LNCAP (cell line): ENCODE measurements at regions not wholly inside any gene's neighbourhood (a gene's known extent, or its start where the extent isn't known, plus 50 kb on each side); places are given as distances from the start of the nearest gene placed in this dataset.

Experiments used
- TF ChIP-seq, protein P1 (sequence below): fragments of 450-650 bp; IDR thresholded peaks from 2 replicates; pipeline ENCODE4 v1.5.1; 2017; ENCODE audit warnings: mild to moderate bottlenecking

DNA sequence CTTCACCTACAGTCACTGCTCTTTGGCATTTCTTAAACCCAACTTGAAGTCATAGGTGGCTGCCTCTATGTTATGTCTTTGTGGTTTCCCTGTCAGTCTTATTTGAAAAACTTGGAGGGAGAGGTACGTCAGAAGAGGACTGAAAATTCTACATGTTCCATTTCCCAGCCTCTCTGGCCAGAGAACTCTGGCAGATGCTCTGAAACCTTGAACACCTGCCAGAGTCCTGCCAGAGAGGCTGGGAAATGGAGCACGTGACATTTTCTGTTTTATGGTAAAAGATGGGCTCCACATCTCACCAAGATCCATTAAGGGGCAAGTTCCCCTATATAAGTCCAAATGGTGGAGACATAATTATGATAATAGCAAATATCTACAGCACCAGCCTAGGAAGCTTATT is 99.5 kb downstream of the MAFB start:
- TF ChIP-seq, protein P1, sequence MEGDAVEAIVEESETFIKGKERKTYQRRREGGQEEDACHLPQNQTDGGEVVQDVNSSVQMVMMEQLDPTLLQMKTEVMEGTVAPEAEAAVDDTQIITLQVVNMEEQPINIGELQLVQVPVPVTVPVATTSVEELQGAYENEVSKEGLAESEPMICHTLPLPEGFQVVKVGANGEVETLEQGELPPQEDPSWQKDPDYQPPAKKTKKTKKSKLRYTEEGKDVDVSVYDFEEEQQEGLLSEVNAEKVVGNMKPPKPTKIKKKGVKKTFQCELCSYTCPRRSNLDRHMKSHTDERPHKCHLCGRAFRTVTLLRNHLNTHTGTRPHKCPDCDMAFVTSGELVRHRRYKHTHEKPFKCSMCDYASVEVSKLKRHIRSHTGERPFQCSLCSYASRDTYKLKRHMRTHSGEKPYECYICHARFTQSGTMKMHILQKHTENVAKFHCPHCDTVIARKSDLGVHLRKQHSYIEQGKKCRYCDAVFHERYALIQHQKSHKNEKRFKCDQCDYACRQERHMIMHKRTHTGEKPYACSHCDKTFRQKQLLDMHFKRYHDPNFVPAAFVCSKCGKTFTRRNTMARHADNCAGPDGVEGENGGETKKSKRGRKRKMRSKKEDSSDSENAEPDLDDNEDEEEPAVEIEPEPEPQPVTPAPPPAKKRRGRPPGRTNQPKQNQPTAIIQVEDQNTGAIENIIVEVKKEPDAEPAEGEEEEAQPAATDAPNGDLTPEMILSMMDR, result no peak

- TF ChIP-seq, protein P1, result no peak
These were observed 100.1 kb downstream of the MAFB start for GRCh38 chr20:40588891-40589290.

DNA sequence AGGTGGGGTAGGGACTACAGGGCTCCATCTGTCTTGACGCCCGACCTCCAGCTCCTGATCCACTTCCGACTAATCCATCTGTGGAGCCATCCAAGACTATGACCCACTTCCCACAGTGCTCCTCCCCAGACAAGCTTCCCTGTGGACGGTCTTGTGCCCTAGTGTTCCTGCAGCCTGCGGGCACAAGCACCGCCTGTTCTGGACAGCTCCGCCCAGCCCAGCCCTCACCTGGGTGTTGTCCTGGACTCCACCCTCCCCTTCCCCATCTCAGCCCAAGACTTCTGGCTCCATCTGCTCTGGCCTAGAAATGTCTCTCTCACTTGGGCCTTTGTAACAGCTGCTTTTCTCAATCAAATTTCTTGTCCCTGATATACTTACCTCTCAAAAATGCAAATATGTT is 102.0 kb downstream of the MAFB start:
- TF ChIP-seq, protein P1, result no peak

- TF ChIP-seq, protein P1, result no peak
These were observed 104.8 kb downstream of the MAFB start for GRCh38 chr20:40584130-40584809.

GRCh38 chr20:40583636-40584035 is 105.4 kb downstream of the MAFB start:
- TF ChIP-seq, protein P1, result no peak

DNA sequence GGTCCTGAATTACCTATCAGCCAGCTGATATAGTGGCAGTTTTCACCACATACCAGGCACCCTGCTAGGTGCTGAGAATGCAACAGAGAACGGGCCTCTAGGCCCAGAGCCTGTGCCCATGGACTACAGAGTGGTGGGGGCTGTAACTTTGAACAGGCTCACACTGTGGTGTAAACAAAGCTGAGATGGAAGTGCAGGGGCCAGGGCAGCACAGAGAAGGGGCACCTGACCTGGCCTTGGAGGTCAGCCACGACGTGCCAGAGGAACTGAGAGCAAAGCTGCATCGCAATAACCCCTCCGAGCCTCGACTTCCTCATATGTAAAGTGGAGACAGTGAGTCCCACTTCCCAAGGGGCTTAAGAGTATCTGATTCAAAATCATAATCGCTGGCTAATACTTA is 105.8 kb downstream of the MAFB start:
- TF ChIP-seq, protein P1, result no peak

DNA sequence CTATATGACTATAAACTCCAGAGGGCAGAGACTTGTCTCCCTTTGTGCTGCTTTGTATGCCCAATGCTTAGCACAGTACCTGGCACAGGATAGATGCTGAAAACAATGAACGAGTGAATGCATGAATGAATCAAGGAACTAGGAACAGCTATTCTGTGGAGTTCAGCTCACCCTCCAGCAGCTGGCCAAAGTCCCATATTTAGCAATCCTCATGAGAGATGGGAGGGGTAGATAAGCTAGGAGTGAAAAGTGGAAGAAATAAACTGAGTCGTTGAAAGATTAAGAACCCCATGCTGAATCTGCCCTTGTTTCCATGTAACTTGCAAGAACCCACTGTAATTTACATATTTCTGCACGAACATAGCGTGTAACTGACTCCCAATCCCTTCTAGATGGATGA is 106.5 kb downstream of the MAFB start:
- TF ChIP-seq, protein P1, result no peak

DNA sequence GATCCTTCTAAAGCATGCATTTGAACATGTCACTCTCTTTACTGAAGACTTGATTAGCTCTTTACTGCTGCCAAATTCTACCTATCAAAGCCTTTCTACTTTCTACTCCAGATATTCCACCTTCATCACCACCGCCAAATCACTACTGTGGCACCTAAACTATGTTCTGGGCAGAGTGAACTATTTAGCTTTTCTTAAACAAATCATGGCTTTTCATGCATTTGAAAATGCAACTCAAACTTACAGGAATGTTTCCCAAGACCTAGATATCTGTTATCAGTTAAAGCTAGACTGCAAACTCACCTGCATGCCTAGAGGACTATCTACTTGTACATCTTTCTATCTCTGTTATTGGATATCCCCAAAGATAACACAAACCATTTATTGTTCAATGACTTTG is 109.3 kb downstream of the MAFB start:
- TF ChIP-seq, protein P1, result no peak
